ENCODE measurements at regions not wholly inside any gene's neighbourhood (a gene's known extent, or its start where the extent isn't known, plus 50 kb on each side); places are given as distances from the start of the nearest gene placed in this dataset.
"Not testable (repeated sequence)": the region's sequence is repeated elsewhere in the genome, so short reads cannot be mapped to it uniquely, and the experiment has no call there.

DNA sequence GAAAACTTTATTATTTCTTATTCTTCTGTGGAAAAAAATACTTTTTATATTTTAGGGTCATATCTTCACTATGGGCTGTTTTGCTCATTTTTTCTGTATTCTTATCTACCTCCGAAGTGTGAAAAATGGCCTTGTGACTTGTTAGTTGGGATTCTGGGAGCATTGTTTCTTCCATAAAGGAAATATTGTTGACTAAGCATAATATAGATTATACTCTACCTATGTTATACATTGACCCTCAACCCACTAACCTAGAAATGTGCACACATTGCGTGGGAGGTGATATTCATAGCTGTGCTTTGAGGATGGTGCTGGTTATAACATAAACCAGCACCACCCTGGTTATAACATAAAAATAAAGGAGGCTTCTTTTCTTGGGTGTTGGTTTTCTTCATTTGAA is 259.2 kb upstream of the AADAT start:
- DNase-seq (ENCODE audit: low read depth, low spot score) (no peak), FAIRE-seq (no peak)
- no peaks in the 10 kb centered on the region for H3K36me3 ChIP-seq (ENCODE audit: control insufficient read depth in 2 of 2, extremely low read depth in 1 of 2, insufficient read depth in 2 of 2, low read length in 2 of 2)
- H3K9me3 ChIP-seq (ENCODE audit: control insufficient read depth, low read depth, low read length): no peaks in the 10 kb centered on the region
- no peaks in the 10 kb centered on the region for H3K27me3 ChIP-seq (ENCODE audit: control insufficient read depth, extremely low read depth, insufficient read depth, low read length)
- H2AFZ ChIP-seq (ENCODE audit: control insufficient read depth, low read length): no peak overlapping the region
- TF ChIP-seq CTCF (optimal IDR thresholded peaks at IDR 0.05 in 1 of 3, IDR thresholded peaks at IDR 0.05 in 1 of 3, conservative IDR thresholded peaks at IDR 0.05 in 1 of 3; ENCODE audit: extremely low read depth in 1 of 3, insufficient read depth in 2 of 3, low read length in 3 of 3) (no peak), EZH2 (IDR thresholded peaks at IDR 0.05; ENCODE audit: low read length) (no peak)
- H3K9me1 ChIP-seq (ENCODE audit: control insufficient read depth, extremely low read depth, insufficient read depth, low read length): no peaks in the 10 kb centered on the region
- H3K4me2 ChIP-seq (ENCODE audit: control insufficient read depth, extremely low read depth, insufficient read depth, low read depth, low read length): no peak overlapping the region
- H3K27ac ChIP-seq (ENCODE audit: control insufficient read depth, insufficient read depth, low read length): no peak overlapping the region
- H4K20me1 ChIP-seq (ENCODE audit: control insufficient read depth, extremely low read depth, insufficient read depth, low read length): no peaks in the 10 kb centered on the region
- no peaks in the 10 kb centered on the region for H3K4me1 ChIP-seq (ENCODE audit: control insufficient read depth, extremely low read depth, insufficient read depth, low read length)
- H3K79me2 ChIP-seq (ENCODE audit: control insufficient read depth, insufficient read depth, low read length): no peaks in the 10 kb centered on the region
- no peak overlapping the region for H3K9ac ChIP-seq (ENCODE audit: control insufficient read depth, extremely low read depth, insufficient read depth, low read length)
- dilution Hi-C loops (cut with MboI; ENCODE audit: extremely low pct_ligation_motif_present, low sequenced_read_pairs): no loop called here
- H3K4me3 ChIP-seq (ENCODE audit: control insufficient read depth in 2 of 3, extremely low read depth in 1 of 3, insufficient read depth in 2 of 3, low read depth in 1 of 3, low read length in 3 of 3): no peak overlapping the region

- H3K27ac ChIP-seq (ENCODE audit: control insufficient read depth, insufficient read depth, low read length); H3K79me2 ChIP-seq (ENCODE audit: control insufficient read depth, insufficient read depth, low read length); H3K27me3 ChIP-seq (ENCODE audit: control insufficient read depth, extremely low read depth, insufficient read depth, low read length); H3K4me1 ChIP-seq (ENCODE audit: control insufficient read depth, extremely low read depth, insufficient read depth, low read length); H3K9me3 ChIP-seq (ENCODE audit: control insufficient read depth, low read depth, low read length); FAIRE-seq; DNase-seq (ENCODE audit: low read depth, low spot score); H3K4me2 ChIP-seq (ENCODE audit: control insufficient read depth, extremely low read depth, insufficient read depth, low read depth, low read length); dilution Hi-C loops (cut with MboI; ENCODE audit: extremely low pct_ligation_motif_present, low sequenced_read_pairs); H3K9me1 ChIP-seq (ENCODE audit: control insufficient read depth, extremely low read depth, insufficient read depth, low read length); H3K9ac ChIP-seq (ENCODE audit: control insufficient read depth, extremely low read depth, insufficient read depth, low read length); H2AFZ ChIP-seq (ENCODE audit: control insufficient read depth, low read length); H3K4me3 ChIP-seq (ENCODE audit: control insufficient read depth in 2 of 3, extremely low read depth in 1 of 3, insufficient read depth in 2 of 3, low read depth in 1 of 3, low read length in 3 of 3); H4K20me1 ChIP-seq (ENCODE audit: control insufficient read depth, extremely low read depth, insufficient read depth, low read length); H3K36me3 ChIP-seq (ENCODE audit: control insufficient read depth in 2 of 2, extremely low read depth in 1 of 2, insufficient read depth in 2 of 2, low read length in 2 of 2): not testable (repeated sequence)
Observed at GRCh38 chr4:170347191-170347590, 257.4 kb upstream of the AADAT start.

DNA sequence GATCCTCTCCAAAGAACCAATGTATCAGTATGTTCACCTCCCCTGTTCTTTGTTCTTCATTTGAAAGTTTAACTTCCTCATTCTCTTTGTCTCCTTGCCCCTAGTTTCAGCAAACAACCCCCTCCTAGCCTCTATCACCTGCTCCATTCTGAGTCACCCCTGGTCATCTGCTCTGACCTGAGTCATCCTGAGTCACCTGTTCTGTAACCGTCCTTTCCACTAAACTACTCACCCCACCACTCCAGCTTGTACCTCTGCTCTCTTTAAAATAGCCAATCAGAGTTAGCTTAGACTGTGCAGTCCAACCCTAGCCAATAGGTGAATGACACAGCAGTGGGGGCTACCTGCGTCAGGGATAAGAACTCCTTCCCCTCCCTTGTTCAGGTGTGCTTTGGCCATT is 249.8 kb upstream of the AADAT start:
- H3K27me3 ChIP-seq (ENCODE audit: control insufficient read depth, extremely low read depth, insufficient read depth, low read length): no peaks in the 10 kb centered on the region
- H3K4me2 ChIP-seq (ENCODE audit: control insufficient read depth, extremely low read depth, insufficient read depth, low read depth, low read length): no peak overlapping the region
- no peaks in the 10 kb centered on the region for H3K79me2 ChIP-seq (ENCODE audit: control insufficient read depth, insufficient read depth, low read length)
- dilution Hi-C loops (cut with MboI; ENCODE audit: extremely low pct_ligation_motif_present, low sequenced_read_pairs): no loop called here
- H3K36me3 ChIP-seq (ENCODE audit: control insufficient read depth in 2 of 2, extremely low read depth in 1 of 2, insufficient read depth in 2 of 2, low read length in 2 of 2): no peaks in the 10 kb centered on the region
- H2AFZ ChIP-seq (ENCODE audit: control insufficient read depth, low read length): no peak overlapping the region
- FAIRE-seq (no peak), DNase-seq (ENCODE audit: low read depth, low spot score) (no peak)
- H3K4me1 ChIP-seq (ENCODE audit: control insufficient read depth, extremely low read depth, insufficient read depth, low read length): no peaks in the 10 kb centered on the region
- no peak for TF ChIP-seq EZH2 (IDR thresholded peaks at IDR 0.05; ENCODE audit: low read length)
- no peak for TF ChIP-seq CTCF (optimal IDR thresholded peaks at IDR 0.05 in 1 of 3, IDR thresholded peaks at IDR 0.05 in 1 of 3, conservative IDR thresholded peaks at IDR 0.05 in 1 of 3; ENCODE audit: extremely low read depth in 1 of 3, insufficient read depth in 2 of 3, low read length in 3 of 3)
- no peaks in the 10 kb centered on the region for H3K9me1 ChIP-seq (ENCODE audit: control insufficient read depth, extremely low read depth, insufficient read depth, low read length)
- peaks cover 2% of the 10 kb centered on the region for H3K9me3 ChIP-seq (ENCODE audit: control insufficient read depth, low read depth, low read length)
- H3K4me3 ChIP-seq (ENCODE audit: control insufficient read depth in 2 of 3, extremely low read depth in 1 of 3, insufficient read depth in 2 of 3, low read depth in 1 of 3, low read length in 3 of 3): no peak overlapping the region
- no peaks in the 10 kb centered on the region for H4K20me1 ChIP-seq (ENCODE audit: control insufficient read depth, extremely low read depth, insufficient read depth, low read length)
- H3K27ac ChIP-seq (ENCODE audit: control insufficient read depth, insufficient read depth, low read length): no peak overlapping the region
- no peak overlapping the region for H3K9ac ChIP-seq (ENCODE audit: control insufficient read depth, extremely low read depth, insufficient read depth, low read length)
